ENCODE measurements at regions not wholly inside any gene's neighbourhood (a gene's known extent, or its start where the extent isn't known, plus 50 kb on each side); places are given as distances from the start of the nearest gene placed in this dataset.

DNA sequence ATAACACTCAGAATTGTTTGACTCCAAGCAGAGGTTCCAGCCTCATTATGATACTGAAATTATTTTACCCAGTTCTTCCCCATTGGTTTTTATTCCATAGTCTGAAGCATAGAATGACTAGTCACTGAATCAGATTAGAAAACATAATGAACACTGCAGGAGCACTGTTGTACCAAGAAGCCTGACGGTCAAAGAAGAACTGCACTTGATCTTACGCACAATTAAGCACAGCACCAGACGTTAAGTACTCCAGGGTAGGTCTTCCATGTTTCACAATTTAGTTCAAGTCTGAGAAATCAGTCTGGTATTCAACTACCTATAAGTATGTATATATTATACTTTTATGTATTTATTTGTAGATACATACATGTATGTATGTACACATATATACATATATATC, 973.5 kb upstream of the SPRY2 start:
- TF ChIP-seq, protein P1, sequence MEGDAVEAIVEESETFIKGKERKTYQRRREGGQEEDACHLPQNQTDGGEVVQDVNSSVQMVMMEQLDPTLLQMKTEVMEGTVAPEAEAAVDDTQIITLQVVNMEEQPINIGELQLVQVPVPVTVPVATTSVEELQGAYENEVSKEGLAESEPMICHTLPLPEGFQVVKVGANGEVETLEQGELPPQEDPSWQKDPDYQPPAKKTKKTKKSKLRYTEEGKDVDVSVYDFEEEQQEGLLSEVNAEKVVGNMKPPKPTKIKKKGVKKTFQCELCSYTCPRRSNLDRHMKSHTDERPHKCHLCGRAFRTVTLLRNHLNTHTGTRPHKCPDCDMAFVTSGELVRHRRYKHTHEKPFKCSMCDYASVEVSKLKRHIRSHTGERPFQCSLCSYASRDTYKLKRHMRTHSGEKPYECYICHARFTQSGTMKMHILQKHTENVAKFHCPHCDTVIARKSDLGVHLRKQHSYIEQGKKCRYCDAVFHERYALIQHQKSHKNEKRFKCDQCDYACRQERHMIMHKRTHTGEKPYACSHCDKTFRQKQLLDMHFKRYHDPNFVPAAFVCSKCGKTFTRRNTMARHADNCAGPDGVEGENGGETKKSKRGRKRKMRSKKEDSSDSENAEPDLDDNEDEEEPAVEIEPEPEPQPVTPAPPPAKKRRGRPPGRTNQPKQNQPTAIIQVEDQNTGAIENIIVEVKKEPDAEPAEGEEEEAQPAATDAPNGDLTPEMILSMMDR (IDR thresholded peaks at IDR 0.05) = no peak
- TF ChIP-seq POLR2A (IDR thresholded peaks at IDR 0.05) = no peak
